ENCODE measurements at regions not wholly inside any gene's neighbourhood (a gene's known extent, or its start where the extent isn't known, plus 50 kb on each side); places are given as distances from the start of the nearest gene placed in this dataset.
"Not testable (repeated sequence)": the region's sequence is repeated elsewhere in the genome, so short reads cannot be mapped to it uniquely, and the experiment has no call there.

GRCh38 chr9:107593224-107593870 lies 103.8 kb upstream of the KLF4 start:
- no peaks in the 10 kb centered on the region for H3K36me3 Mint-ChIP-seq
- H3K9me3 Mint-ChIP-seq: no peaks in the 10 kb centered on the region
- no peak overlapping the region for H3K4me3 Mint-ChIP-seq
- H3K27ac Mint-ChIP-seq: no peak overlapping the region
- H3K27me3 Mint-ChIP-seq: peaks cover 6% of the 10 kb centered on the region
- no peaks in the 10 kb centered on the region for H3K4me1 Mint-ChIP-seq

- Mint-ChIP-seq H3K27ac (no peak overlapping the region), H3K27me3 (peaks cover 11% of the 10 kb centered on the region)
Measured at GRCh38 chr9:107592424-107592823, 102.9 kb upstream of the KLF4 start.

GRCh38 chr9:107591781-107592180 lies 102.2 kb upstream of the KLF4 start:
- Mint-ChIP-seq H3K4me1 (no peaks in the 10 kb centered on the region), H3K9me3 (no peaks in the 10 kb centered on the region), H3K4me3 (peak overlapping the region in 1 of 4 donors; percentile 24), H3K36me3 (no peaks in the 10 kb centered on the region), H3K27ac (no peak overlapping the region), H3K27me3 (peaks cover 10% of the 10 kb centered on the region)

More at GRCh38 chr9:107592424-107592823, 102.9 kb upstream of the KLF4 start:
- no peaks in the 10 kb centered on the region for H3K4me1 Mint-ChIP-seq
- no peaks in the 10 kb centered on the region for H3K36me3 Mint-ChIP-seq
- no peak overlapping the region for H3K4me3 Mint-ChIP-seq
- no peaks in the 10 kb centered on the region for H3K9me3 Mint-ChIP-seq

- Mint-ChIP-seq H3K36me3 (no peaks in the 10 kb centered on the region), H3K4me3 (no peak overlapping the region)
Measured at GRCh38 chr9:107588393-107588792, 98.8 kb upstream of the KLF4 start.

GRCh38 chr9:107587191-107587963 lies 97.8 kb upstream of the KLF4 start:
- H3K27me3 Mint-ChIP-seq: peaks cover 12% of the 10 kb centered on the region
- H3K4me1 Mint-ChIP-seq: no peaks in the 10 kb centered on the region
- peak overlapping the region in 1 of 4 donors; percentile 37 for H3K4me3 Mint-ChIP-seq
- H3K9me3 Mint-ChIP-seq: no peaks in the 10 kb centered on the region
- H3K27ac Mint-ChIP-seq: no peak overlapping the region
- H3K36me3 Mint-ChIP-seq: no peaks in the 10 kb centered on the region

More at GRCh38 chr9:107588393-107588792, 98.8 kb upstream of the KLF4 start:
- no peaks in the 10 kb centered on the region for H3K4me1 Mint-ChIP-seq
- H3K27ac Mint-ChIP-seq: no peak overlapping the region
- H3K27me3 Mint-ChIP-seq: peaks cover 12% of the 10 kb centered on the region
- H3K9me3 Mint-ChIP-seq: no peaks in the 10 kb centered on the region

GRCh38 chr9:107586493-107586892 lies 96.9 kb upstream of the KLF4 start:
- Mint-ChIP-seq H3K36me3 (no peaks in the 10 kb centered on the region), H3K4me1 (no peaks in the 10 kb centered on the region), H3K4me3 (no peak overlapping the region), H3K27me3 (peaks cover 12% of the 10 kb centered on the region), H3K9me3 (no peaks in the 10 kb centered on the region), H3K27ac (peak overlapping the region in 1 of 3 donors; percentile 3)

- H3K4me1 Mint-ChIP-seq: no peaks in the 10 kb centered on the region
- H3K4me3 Mint-ChIP-seq: no peak overlapping the region
- H3K9me3 Mint-ChIP-seq: no peaks in the 10 kb centered on the region
- peaks cover 11% of the 10 kb centered on the region for H3K27me3 Mint-ChIP-seq
- H3K36me3 Mint-ChIP-seq: no peaks in the 10 kb centered on the region
- no peak overlapping the region for H3K27ac Mint-ChIP-seq
Measured at GRCh38 chr9:107585465-107585864, 95.9 kb upstream of the KLF4 start.

GRCh38 chr9:107584944-107585343 lies 95.4 kb upstream of the KLF4 start:
- H3K27ac Mint-ChIP-seq: no peak overlapping the region
- H3K36me3 Mint-ChIP-seq: no peaks in the 10 kb centered on the region
- H3K4me1 Mint-ChIP-seq: no peaks in the 10 kb centered on the region
- no peaks in the 10 kb centered on the region for H3K9me3 Mint-ChIP-seq
- H3K27me3 Mint-ChIP-seq: peaks cover 9% of the 10 kb centered on the region
- H3K4me3 Mint-ChIP-seq: no peak overlapping the region

GRCh38 chr9:107584186-107584585 lies 94.6 kb upstream of the KLF4 start:
- Mint-ChIP-seq H3K4me3 (no peak overlapping the region), H3K4me1 (no peaks in the 10 kb centered on the region), H3K36me3 (no peaks in the 10 kb centered on the region), H3K27me3 (peaks cover 9% of the 10 kb centered on the region), H3K27ac (no peak overlapping the region), H3K9me3 (no peaks in the 10 kb centered on the region)

- H3K4me3 Mint-ChIP-seq: no peak overlapping the region
- peaks cover 0 to 2% (median 0%) of the 10 kb centered on the region in 3 donors for H3K4me1 Mint-ChIP-seq
- H3K27ac Mint-ChIP-seq: no peak overlapping the region
- H3K36me3 Mint-ChIP-seq: no peaks in the 10 kb centered on the region
- no peaks in the 10 kb centered on the region for H3K27me3 Mint-ChIP-seq
- no peaks in the 10 kb centered on the region for H3K9me3 Mint-ChIP-seq
Measured at GRCh38 chr9:107577140-107577776, 87.7 kb upstream of the KLF4 start.

GRCh38 chr9:107571148-107571547 lies 81.6 kb upstream of the KLF4 start:
- Mint-ChIP-seq H3K9me3 (peaks cover 0 to 3% (median 0%) of the 10 kb centered on the region in 3 donors), H3K4me3 (no peak overlapping the region), H3K27ac (no peak overlapping the region), H3K27me3 (no peaks in the 10 kb centered on the region), H3K36me3 (no peaks in the 10 kb centered on the region), H3K4me1 (no peaks in the 10 kb centered on the region)

- Mint-ChIP-seq H3K9me3 (peaks cover 0 to 4% (median 0%) of the 10 kb centered on the region in 3 donors), H3K4me1 (no peaks in the 10 kb centered on the region), H3K36me3 (no peaks in the 10 kb centered on the region), H3K27me3 (peaks cover 3% of the 10 kb centered on the region), H3K4me3 (no peak overlapping the region), H3K27ac (no peak overlapping the region)
Measured at GRCh38 chr9:107569174-107569573, 79.6 kb upstream of the KLF4 start.

- not testable (repeated sequence) for H3K4me1 Mint-ChIP-seq, H3K4me3 Mint-ChIP-seq, H3K36me3 Mint-ChIP-seq, H3K27me3 Mint-ChIP-seq, H3K27ac Mint-ChIP-seq, H3K9me3 Mint-ChIP-seq
Measured at GRCh38 chr9:107568406-107568805, 78.8 kb upstream of the KLF4 start.

GRCh38 chr9:107567462-107567861 lies 77.9 kb upstream of the KLF4 start:
- Mint-ChIP-seq H3K36me3 (no peaks in the 10 kb centered on the region), H3K4me1 (no peaks in the 10 kb centered on the region), H3K27me3 (peaks cover 3% of the 10 kb centered on the region), H3K9me3 (peaks cover 0 to 4% (median 2%) of the 10 kb centered on the region in 3 donors), H3K4me3 (no peak overlapping the region), H3K27ac (no peak overlapping the region)

- Mint-ChIP-seq H3K9me3 (peaks cover 0 to 4% (median 2%) of the 10 kb centered on the region in 3 donors), H3K27ac (no peak overlapping the region), H3K4me1 (no peaks in the 10 kb centered on the region), H3K27me3 (peaks cover 3% of the 10 kb centered on the region), H3K36me3 (no peaks in the 10 kb centered on the region), H3K4me3 (no peak overlapping the region)
Measured at GRCh38 chr9:107566611-107567061, 77.1 kb upstream of the KLF4 start.

Data from IgD-negative memory B cell (primary cell).